ENCODE measurements at regions not wholly inside any gene's neighbourhood (a gene's known extent, or its start where the extent isn't known, plus 50 kb on each side); places are given as distances from the start of the nearest gene placed in this dataset.

- no peak for TF ChIP-seq JUN (IDR thresholded peaks at IDR 0.05; ENCODE audit: low read depth, low read length)
- no peak for TF ChIP-seq CEBPB (IDR thresholded peaks at IDR 0.05; ENCODE audit: low read depth, low read length)
- no peak for TF ChIP-seq SRF (IDR thresholded peaks at IDR 0.05; ENCODE audit: low read depth, low read length)
- TF ChIP-seq POLR2A (IDR thresholded peaks at IDR 0.05; ENCODE audit: control extremely low read depth in 1 of 2, low read depth in 2 of 2, low read length in 2 of 2) = no peak; a peak in 1 of 3 replicates
- TF ChIP-seq MAX (IDR thresholded peaks at IDR 0.05) = peak; percentile 9; the same call in 1 of the 2 replicates
- no peak for TF ChIP-seq POLR2AphosphoS5 (IDR thresholded peaks at IDR 0.05; ENCODE audit: low read depth, low read length)
- TF ChIP-seq EGR1 (IDR thresholded peaks at IDR 0.05; ENCODE audit: borderline replicate concordance, low read depth, low read length) = 0 out of 2 replicates have a peak, but pooled peaks have one; percentile 4
Observed at GRCh38 chr2:9074930-9075329, 71.4 kb upstream of the MBOAT2 start.

Data from H1 (cell line).